H1 (cell line): ENCODE measurements at regions not wholly inside any gene's neighbourhood (a gene's known extent, or its start where the extent isn't known, plus 50 kb on each side); places are given as distances from the start of the nearest gene placed in this dataset.

Experiments used
- CTCF ChIA-PET: fragments of 300-600 bp; sonication (Branson Sonifier 250); formaldehyde crosslinking; loops from one replicate; lab custom pipeline; 2021; ENCODE audit not compliant: partially characterized antibody; lab: Charles Lee
- POLR2A ChIA-PET: fragments of 300-600 bp; sonication (Branson Sonifier 250); formaldehyde crosslinking; loops from one replicate; lab custom pipeline; 2021; ENCODE audit warnings: inconsistent platforms; ENCODE audit not compliant: partially characterized antibody; lab: Charles Lee
- DNase-seq, 2 experiments: peaks; one replicate each; pipeline versions ENCODE4 v3.0.0 to v3.0.0-alpha.2; 2010 to 2022; ENCODE audit warnings: low spot score in 2 of 2, low read depth in 1 of 2, mixed read lengths in 1 of 2
- FAIRE-seq: peaks from 2 replicates; lab custom pipeline; 2011; peaks lifted over from hg19 to GRCh38; lab: Jason Lieb, UNC
- H2AFZ ChIP-seq: 2 replicates; pipeline ENCODE4 v1.8.1; 2012; ENCODE audit warnings: low read length, inconsistent platforms
- H2AK5ac ChIP-seq: 2 replicates; pipeline ENCODE4 v1.6.1; 2013; ENCODE audit warnings: low read depth, low read length
- H2BK120ac ChIP-seq: replicated peaks from 2 replicates; pipeline ENCODE3; 2013; ENCODE audit warnings: low read depth, low read length, inconsistent platforms
- H2BK12ac ChIP-seq: 2 replicates; pipeline ENCODE4 v1.6.1; 2013; ENCODE audit warnings: low read depth, low read length
- H2BK15ac ChIP-seq: 2 replicates; pipeline ENCODE4 v1.6.1; 2013; ENCODE audit warnings: low read length
- H2BK20ac ChIP-seq: 2 replicates; pipeline ENCODE4 v1.6.1; 2013; ENCODE audit warnings: low read length
- H2BK5ac ChIP-seq: 2 replicates; pipeline ENCODE4 v1.6.1; 2013; ENCODE audit warnings: low read depth, low read length
- H3K14ac ChIP-seq: 2 replicates; pipeline ENCODE4 v1.6.1; 2013; ENCODE audit warnings: inconsistent platforms; ENCODE audit not compliant: insufficient read length
- H3K18ac ChIP-seq: 2 replicates; pipeline ENCODE4 v1.6.1; 2013; ENCODE audit warnings: low read length; ENCODE audit errors: extremely low read depth
- H3K23ac ChIP-seq: 2 replicates; pipeline ENCODE4 v1.6.1; 2013; ENCODE audit warnings: inconsistent platforms; ENCODE audit not compliant: insufficient read length
- H3K23me2 ChIP-seq: 2 replicates; pipeline ENCODE4 v1.6.1; 2013; ENCODE audit warnings: low read depth, low read length
- H3K27ac ChIP-seq: 2 replicates; pipeline ENCODE4 v1.6.1; 2011; ENCODE audit warnings: low read depth, low read length, inconsistent platforms
- H3K27me3 ChIP-seq, 4 experiments: replicated peaks in 1 of 4; 1 replicate in 1 of 4; 2 replicates in 3 of 4; pipeline versions ENCODE4 v1.6.1 to v1.8.1; 2011 to 2013; ENCODE audit warnings: low read length in 3 of 4, mild to moderate bottlenecking in 3 of 4, inconsistent platforms in 2 of 4, mixed read lengths in 2 of 4, moderate library complexity in 1 of 4; ENCODE audit not compliant: control insufficient read depth in 3 of 4, insufficient read depth in 3 of 4; ENCODE audit errors: extremely low read depth in 1 of 4
- H3K36me3 ChIP-seq, 4 experiments: 2 replicates each; pipeline versions ENCODE4 v1.6.1 to v1.8.1; 2011 to 2013; ENCODE audit warnings: mild to moderate bottlenecking in 4 of 4, low read length in 3 of 4, moderate library complexity in 2 of 4, control low read depth in 1 of 4, inconsistent platforms in 1 of 4; ENCODE audit not compliant: insufficient read depth in 4 of 4, control insufficient read depth in 2 of 4
- H3K4ac ChIP-seq: replicated peaks from 2 replicates; pipeline ENCODE3; 2013; ENCODE audit warnings: low read length, low read depth, mixed read lengths, inconsistent platforms; ENCODE audit not compliant: insufficient read length
- H3K4me1 ChIP-seq, 4 experiments: replicated peaks in 1 of 4; 1 replicate in 1 of 4; 2 replicates in 3 of 4; pipeline versions ENCODE4 v1.6.1 to v1.8.1; 2011 to 2013; ENCODE audit warnings: low read length in 3 of 4, inconsistent platforms in 2 of 4, mixed read lengths in 1 of 4; ENCODE audit not compliant: insufficient read depth in 4 of 4, control insufficient read depth in 3 of 4
- H3K4me2 ChIP-seq, 2 experiments: 2 replicates each; pipeline versions ENCODE4 v1.6.1 to v1.8.1; 2011 to 2013; ENCODE audit warnings: low read depth in 2 of 2, low read length in 2 of 2, control low read depth in 1 of 2, inconsistent platforms in 1 of 2, mild to moderate bottlenecking in 1 of 2; ENCODE audit not compliant: insufficient read depth in 1 of 2
- H3K4me3 ChIP-seq, 4 experiments: fragments of 200-600, 300-600 bp in 1 of 4; sonication (generic), shearing (Covaris generic), sonication (Bioruptor Twin) in 1 of 4; 2 replicates each; pipeline versions ENCODE4 v1.5.1 to v1.8.1; 2011 to 2016; ENCODE audit warnings: low read length in 4 of 4, low read depth in 3 of 4, control low read depth in 2 of 4, inconsistent platforms in 2 of 4, mild to moderate bottlenecking in 2 of 4, mixed read lengths in 1 of 4, moderate library complexity in 1 of 4; ENCODE audit not compliant: insufficient read depth in 2 of 4; ENCODE audit errors: extremely low read depth in 1 of 4
- H3K56ac ChIP-seq: replicated peaks from 2 replicates; pipeline ENCODE3; 2013; ENCODE audit warnings: low read depth, mild to moderate bottlenecking, mixed read lengths, low read length, inconsistent platforms; ENCODE audit not compliant: insufficient read length
- H3K79me1 ChIP-seq: 2 replicates; pipeline ENCODE4 v1.6.1; 2013; ENCODE audit warnings: low read depth, low read length, control low read depth
- H3K79me2 ChIP-seq, 2 experiments: 2 replicates each; pipeline versions ENCODE4 v1.6.1 to v1.8.1; 2012 to 2013; ENCODE audit warnings: low read length in 2 of 2, mild to moderate bottlenecking in 2 of 2, inconsistent platforms in 1 of 2; ENCODE audit not compliant: insufficient read depth in 2 of 2, control insufficient read depth in 1 of 2
- H3K9ac ChIP-seq, 4 experiments: replicated peaks in 1 of 4; 1 replicate in 1 of 4; 2 replicates in 3 of 4; pipeline versions ENCODE4 v1.6.1 to v1.8.1; 2011 to 2013; ENCODE audit warnings: low read depth in 3 of 4, low read length in 3 of 4, control low read depth in 2 of 4, mild to moderate bottlenecking in 2 of 4, moderate library complexity in 2 of 4, inconsistent platforms in 1 of 4; ENCODE audit errors: extremely low read depth in 1 of 4
- H3K9me3 ChIP-seq, 2 experiments: 2 replicates each; pipeline versions ENCODE4 v1.6.1 to v1.8.1; 2012 to 2013; ENCODE audit warnings: mild to moderate bottlenecking in 2 of 2, moderate library complexity in 2 of 2, control low read depth in 1 of 2, inconsistent platforms in 1 of 2, low read depth in 1 of 2, low read length in 1 of 2, mixed read lengths in 1 of 2; ENCODE audit not compliant: insufficient read depth in 2 of 2
- H4K20me1 ChIP-seq, 2 experiments: replicated peaks in 1 of 2; 2 replicates each; pipeline versions ENCODE3 to v1.8.1; 2011 to 2013; ENCODE audit warnings: inconsistent platforms in 2 of 2, low read length in 2 of 2, mild to moderate bottlenecking in 1 of 2; ENCODE audit not compliant: insufficient read depth in 2 of 2, control insufficient read depth in 1 of 2
- H4K5ac ChIP-seq: 2 replicates; pipeline ENCODE4 v1.6.1; 2013; ENCODE audit warnings: low read length, low read depth, mixed read lengths, inconsistent platforms; ENCODE audit not compliant: insufficient read length
- H4K8ac ChIP-seq: 2 replicates; pipeline ENCODE4 v1.8.0; 2013; ENCODE audit warnings: mild to moderate bottlenecking, moderate library complexity, low read length, inconsistent platforms; ENCODE audit not compliant: insufficient read depth; ENCODE audit errors: extremely low read depth
- H4K91ac ChIP-seq: replicated peaks from 2 replicates; pipeline ENCODE3; 2013; ENCODE audit warnings: low read length, mixed read lengths, inconsistent platforms; ENCODE audit not compliant: insufficient read length
- ASH2L ChIP-seq: fragments of 200-600, 300-600 bp; sonication (generic); IDR thresholded peaks from one replicate; pipeline ENCODE4 v1.7.1; 2017; ENCODE audit warnings: low read length
- GABPA ChIP-seq: IDR thresholded peaks from 2 replicates; pipeline ENCODE4 v1.6.1; 2011; ENCODE audit warnings: mild to moderate bottlenecking, low read length, moderate library complexity, borderline replicate concordance; ENCODE audit not compliant: insufficient read depth
- JUND ChIP-seq: IDR thresholded peaks from 2 replicates; pipeline ENCODE4 v1.6.1; 2011; ENCODE audit warnings: mild to moderate bottlenecking, improper control_type of control experiment, low read length
- KDM1A ChIP-seq: fragments of 200-600, 300-600 bp; sonication (generic); IDR thresholded peaks from 2 replicates; pipeline ENCODE4 v1.7.1; 2016; ENCODE audit warnings: mild to moderate bottlenecking, low read length, borderline replicate concordance
- POU5F1 ChIP-seq: IDR thresholded peaks from 2 replicates; pipeline ENCODE4 v1.6.1; 2011; ENCODE audit warnings: low read depth, mild to moderate bottlenecking, low read length, moderate library complexity
- SRF ChIP-seq: IDR thresholded peaks from 2 replicates; pipeline ENCODE4 v1.6.1; 2011; ENCODE audit warnings: mild to moderate bottlenecking, low read depth, low read length, moderate library complexity
- WGBS, 2 experiments: shearing (Covaris generic) in 1 of 2; methylation state at CpG; one replicate each; pipeline versions ENCODE4 v1.1.6 to v1.1.7; 2013 to 2015; ENCODE audit warnings: low lambda C conversion rate in 2 of 2, mixed read lengths in 2 of 2, inconsistent platforms in 1 of 2, low coverage in 1 of 2, missing lambda C conversion rate in 1 of 2; ENCODE audit not compliant: insufficient replicate concordance in 2 of 2, insufficient coverage in 1 of 2, insufficient read length in 1 of 2; ENCODE audit errors: extremely low coverage in 1 of 2, missing lambda C conversion rate in 1 of 2; 5-methylcytosine and 5-hydroxymethylcytosine counted together

- H3K27me3 ChIP-seq = no peaks in the 10 kb centered on the region
- H3K4ac ChIP-seq = no peak overlapping the region
- H2BK15ac ChIP-seq = no peak overlapping the region
- no peak for DNase-seq
- no peak overlapping the region for H4K8ac ChIP-seq
- ChIA-PET CTCF (interaction anchor here (1.1 to 1.6 kb wide), 3 partner anchors 166 to 181 kb away, joined by 3 read pairs; no protein-coding TSS in a partner anchor), POLR2A (interaction anchor here (1.3 to 2.6 kb wide), 2 partner anchors 121 to 125 kb away, joined by 5 to 9 read pairs; no protein-coding TSS in a partner anchor)
- no peak for FAIRE-seq
- no peak overlapping the region for H3K4me3 ChIP-seq
- H3K79me1 ChIP-seq = peaks cover 2% of the 10 kb centered on the region; the same call in 1 of the 2 replicates
- H3K4me2 ChIP-seq = no peak overlapping the region
- TF ChIP-seq ASH2L (no peak), KDM1A (no peak), JUND (no peak), SRF (no peak), GABPA (no peak), POU5F1 (no peak)
- H3K18ac ChIP-seq = no peak overlapping the region
- no peak overlapping the region for H3K9ac ChIP-seq
- H4K20me1 ChIP-seq = peaks cover 0 to 2% of the 10 kb centered on the region in 2 experiments
- H2BK20ac ChIP-seq = no peak overlapping the region
- no peaks in the 10 kb centered on the region for H3K23me2 ChIP-seq
- H3K56ac ChIP-seq = no peak overlapping the region
- no peak overlapping the region for H2BK12ac ChIP-seq
- 92% methylated on average over 5 of the region's 5 CpGs; no CpG with 5 or more reads in 1 of the 2 experiments for WGBS, 2 experiments
- no peak overlapping the region for H2AFZ ChIP-seq
- H2BK120ac ChIP-seq = no peak overlapping the region
- peaks cover 0 to 2% (median under 1%) of the 10 kb centered on the region in 4 experiments; a peak in 3 of 7 replicates for H3K4me1 ChIP-seq
- H2AK5ac ChIP-seq = no peak overlapping the region
- no peak overlapping the region for H3K14ac ChIP-seq
- H3K36me3 ChIP-seq = no peaks in the 10 kb centered on the region; a peak in 1 of 8 replicates
- H3K9me3 ChIP-seq = no peaks in the 10 kb centered on the region
- no peak overlapping the region for H3K27ac ChIP-seq
- H3K23ac ChIP-seq = no peak overlapping the region
- no peak overlapping the region for H2BK5ac ChIP-seq
- no peak overlapping the region for H4K91ac ChIP-seq
- peaks cover 0 to 17% of the 10 kb centered on the region in 2 experiments; a peak in 1 of 4 replicates for H3K79me2 ChIP-seq
- H4K5ac ChIP-seq = no peak overlapping the region
These were observed 133.2 kb downstream of the LARP7 start for GRCh38 chr4:112770114-112770513.
